OCI-LY7 (cell line): ENCODE measurements at regions not wholly inside any gene's neighbourhood (a gene's known extent, or its start where the extent isn't known, plus 50 kb on each side); places are given as distances from the start of the nearest gene placed in this dataset.

Source experiments
- BruUV-seq: library from RNA; stranded (reverse); fragments of 400-500 nt; replicated peaks from 2 replicates; lab custom pipeline; 2021; lab: Mats Ljungman, UMichigan
- CTCF ChIA-PET: fragments of 300-600 bp; sonication (Branson Sonifier 250); formaldehyde crosslinking; loops from one replicate; lab custom pipeline; 2022; ENCODE audit warnings: antibody characterized with exemption; ENCODE audit not compliant: unreplicated experiment; lab: Charles Lee
- POLR2A ChIA-PET: fragments of 300-600 bp; sonication (Branson Sonifier 250); formaldehyde crosslinking; loops from one replicate; lab custom pipeline; 2022; ENCODE audit warnings: antibody characterized with exemption; lab: Charles Lee
- DNase-seq: peaks from one replicate; pipeline ENCODE4 v3.0.0-alpha.2; 2015; ENCODE audit warnings: low spot score
- H2AFZ ChIP-seq: fragments of 200-600 bp; sonication (generic), shearing (Covaris generic); 2 replicates; pipeline ENCODE4 v1.6.1; 2014; ENCODE audit warnings: mild to moderate bottlenecking, antibody characterized with exemption, low read length, moderate library complexity
- H3K27ac ChIP-seq: fragments of 200-600 bp; sonication (generic); 2 replicates; pipeline ENCODE4 v1.5.1; 2014; ENCODE audit warnings: mixed run types, low read depth, mild to moderate bottlenecking, moderate library complexity, low read length, inconsistent platforms; ENCODE audit not compliant: poor library complexity, severe bottlenecking
- H3K36me3 ChIP-seq: fragments of 200-600 bp; sonication (generic); 2 replicates; pipeline ENCODE4 v1.6.1; 2014; ENCODE audit warnings: mild to moderate bottlenecking, antibody characterized with exemption, low read length, moderate library complexity, mixed read lengths; ENCODE audit not compliant: insufficient read depth
- H3K4me1 ChIP-seq: fragments of 200-600 bp; sonication (generic); 2 replicates; pipeline ENCODE4 v1.5.1; 2014; ENCODE audit warnings: mild to moderate bottlenecking, low read length; ENCODE audit not compliant: insufficient read depth, poor library complexity, severe bottlenecking
- H3K4me2 ChIP-seq: fragments of 200-600 bp; sonication (generic); 2 replicates; pipeline ENCODE4 v1.6.1; 2014; ENCODE audit warnings: mild to moderate bottlenecking, low read length
- H3K4me3 ChIP-seq: fragments of 200-600 bp; sonication (generic); 2 replicates; pipeline ENCODE4 v1.5.1; 2014; ENCODE audit warnings: mild to moderate bottlenecking, low read depth, low read length; ENCODE audit not compliant: poor library complexity, severe bottlenecking
- H3K79me2 ChIP-seq: fragments of 200-600 bp; sonication (generic); 2 replicates; pipeline ENCODE4 v1.6.1; 2016; ENCODE audit warnings: low read depth, mild to moderate bottlenecking, low read length, moderate library complexity, mixed read lengths; ENCODE audit not compliant: insufficient read depth
- H3K9me2 ChIP-seq: fragments of 200-600 bp; sonication (generic); 2 replicates; pipeline ENCODE4 v1.6.1; 2016; ENCODE audit warnings: mild to moderate bottlenecking, low read length, mixed read lengths; ENCODE audit not compliant: insufficient read depth
- H3K9me3 ChIP-seq: fragments of 200-600 bp; sonication (generic); 2 replicates; pipeline ENCODE4 v1.6.1; 2014; ENCODE audit warnings: mild to moderate bottlenecking, mixed run types, low read length, mixed read lengths
- H4K20me1 ChIP-seq: fragments of 200-600 bp; sonication (generic); 2 replicates; pipeline ENCODE4 v1.6.1; 2014; ENCODE audit warnings: mild to moderate bottlenecking, antibody characterized with exemption, low read length, moderate library complexity, mixed read lengths; ENCODE audit not compliant: insufficient read depth
- EZH2phosphoT487 ChIP-seq: fragments of 200-600 bp; sonication (generic); IDR thresholded peaks from 2 replicates; pipeline ENCODE4 v1.6.1; 2018; ENCODE audit warnings: low read depth, borderline replicate concordance, mild to moderate bottlenecking, mixed run types, antibody characterized with exemption, low read length, moderate library complexity, mixed read lengths
- intact Hi-C: fragments of 100-400 bp; cut with micrococcal nuclease; formaldehyde crosslinking; loops from one replicate; pipeline ENCODE4 v1.10.0; 2022; ENCODE audit not compliant: unreplicated experiment
- TF ChIP-seq, protein P1 (sequence below): fragments of 200-600 bp; sonication (generic); conservative IDR thresholded peaks from 2 replicates; pipeline ENCODE4 v1.5.1; 2014; ENCODE audit warnings: mild to moderate bottlenecking, antibody characterized with exemption, low read length, moderate library complexity, mixed read lengths

DNA sequence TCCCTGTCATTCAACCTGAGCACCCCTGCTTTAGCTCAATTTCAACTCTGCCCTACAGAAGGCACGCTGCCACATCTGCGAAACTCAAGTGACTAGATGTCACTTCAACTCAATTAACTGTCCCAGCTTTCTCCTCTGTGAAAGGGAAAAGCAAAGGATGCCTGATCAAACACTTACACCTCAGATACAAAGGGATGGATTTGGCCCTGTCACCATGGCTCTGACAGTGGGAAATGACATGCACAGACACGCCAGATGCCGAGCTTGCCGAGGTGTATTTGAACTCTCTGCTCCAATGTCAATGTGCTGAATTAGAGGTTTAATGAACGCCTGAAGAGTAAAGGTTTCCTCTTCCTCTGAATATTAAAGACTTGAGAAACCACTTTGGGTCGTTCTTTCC is 481.1 kb downstream of the CBLN2 start:
- no TSS peak for BruUV-seq
- POLR2A ChIA-PET, result interaction anchor here (0.6 kb wide), 1 partner anchor 10 kb away, joined by 3 read pairs; no protein-coding TSS in a partner anchor
- intact Hi-C loops, result no loop called here
- Histone ChIP-seq H3K27ac (no peak overlapping the region), H3K4me3 (no peak overlapping the region), H3K9me3 (no peaks in the 10 kb centered on the region), H3K4me1 (peaks cover 19% of the 10 kb centered on the region), H4K20me1 (no peaks in the 10 kb centered on the region), H3K4me2 (no peak overlapping the region), H2AFZ (no peak overlapping the region; the same call in 1 of the 2 replicates), H3K9me2 (no peaks in the 10 kb centered on the region), H3K79me2 (no peaks in the 10 kb centered on the region), H3K36me3 (no peaks in the 10 kb centered on the region)
- DNase-seq, result no peak
- CTCF ChIA-PET, result no interaction called here
- no peak for TF ChIP-seq EZH2phosphoT487
- TF ChIP-seq, protein P1, sequence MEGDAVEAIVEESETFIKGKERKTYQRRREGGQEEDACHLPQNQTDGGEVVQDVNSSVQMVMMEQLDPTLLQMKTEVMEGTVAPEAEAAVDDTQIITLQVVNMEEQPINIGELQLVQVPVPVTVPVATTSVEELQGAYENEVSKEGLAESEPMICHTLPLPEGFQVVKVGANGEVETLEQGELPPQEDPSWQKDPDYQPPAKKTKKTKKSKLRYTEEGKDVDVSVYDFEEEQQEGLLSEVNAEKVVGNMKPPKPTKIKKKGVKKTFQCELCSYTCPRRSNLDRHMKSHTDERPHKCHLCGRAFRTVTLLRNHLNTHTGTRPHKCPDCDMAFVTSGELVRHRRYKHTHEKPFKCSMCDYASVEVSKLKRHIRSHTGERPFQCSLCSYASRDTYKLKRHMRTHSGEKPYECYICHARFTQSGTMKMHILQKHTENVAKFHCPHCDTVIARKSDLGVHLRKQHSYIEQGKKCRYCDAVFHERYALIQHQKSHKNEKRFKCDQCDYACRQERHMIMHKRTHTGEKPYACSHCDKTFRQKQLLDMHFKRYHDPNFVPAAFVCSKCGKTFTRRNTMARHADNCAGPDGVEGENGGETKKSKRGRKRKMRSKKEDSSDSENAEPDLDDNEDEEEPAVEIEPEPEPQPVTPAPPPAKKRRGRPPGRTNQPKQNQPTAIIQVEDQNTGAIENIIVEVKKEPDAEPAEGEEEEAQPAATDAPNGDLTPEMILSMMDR, result no peak

DNA sequence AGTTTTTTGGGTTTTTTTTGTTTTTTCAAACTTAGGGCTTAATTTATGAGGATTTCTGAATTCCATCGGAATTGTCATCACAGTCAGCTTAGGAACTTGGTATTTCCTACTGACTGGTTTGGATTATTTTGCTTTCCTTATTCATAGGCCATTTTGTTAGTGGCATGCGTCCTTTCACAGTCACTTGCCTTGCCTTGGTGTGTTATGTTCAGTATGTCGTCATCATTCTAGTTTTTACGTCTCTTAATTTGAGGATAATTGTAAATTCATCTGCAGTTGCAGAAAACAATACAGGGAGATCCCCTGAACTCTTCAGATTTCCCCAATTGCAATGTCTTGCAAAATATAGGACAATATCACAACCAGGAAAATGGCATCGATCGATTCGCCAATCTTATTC is 485.3 kb downstream of the CBLN2 start:
- Histone ChIP-seq H3K4me1 (peaks cover 19% of the 10 kb centered on the region), H3K9me2 (no peaks in the 10 kb centered on the region), H3K36me3 (no peaks in the 10 kb centered on the region), H3K27ac (no peak overlapping the region), H3K9me3 (no peaks in the 10 kb centered on the region), H3K4me3 (no peak overlapping the region), H3K4me2 (no peak overlapping the region), H2AFZ (no peak overlapping the region), H4K20me1 (no peaks in the 10 kb centered on the region), H3K79me2 (no peaks in the 10 kb centered on the region)
- POLR2A ChIA-PET, result interaction anchor here (0.5 kb wide), 1 partner anchor 46 kb away, joined by 3 read pairs; no protein-coding TSS in a partner anchor
- no peak for DNase-seq
- no TSS peak for BruUV-seq
- CTCF ChIA-PET, result no interaction called here
- intact Hi-C loops, result no loop called here
- no peak for TF ChIP-seq EZH2phosphoT487
- TF ChIP-seq, protein P1, result no peak

DNA sequence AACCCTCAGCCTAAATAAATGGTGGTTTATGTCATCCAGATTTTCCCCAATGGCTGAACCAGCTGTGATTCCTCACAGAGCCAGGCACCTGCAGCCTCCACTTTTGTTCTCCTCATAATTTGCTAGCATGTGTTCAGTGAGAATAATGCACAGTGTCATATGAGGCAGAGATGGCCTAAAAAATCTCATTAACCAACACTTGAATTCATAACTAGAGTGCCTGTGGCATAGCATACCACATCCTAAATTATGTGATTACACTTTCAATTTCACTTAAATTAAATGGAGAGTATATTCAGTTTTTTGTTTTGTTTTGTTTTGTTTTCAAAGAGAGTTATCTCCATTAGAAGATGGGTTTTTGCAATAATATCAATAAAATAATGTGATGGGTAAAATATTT is 488.0 kb downstream of the CBLN2 start:
- no peaks in the 10 kb centered on the region for H3K36me3 ChIP-seq
- no peak for TF ChIP-seq EZH2phosphoT487
- TF ChIP-seq, protein P1, result no peak
- H3K4me3 ChIP-seq, result no peak overlapping the region
- H4K20me1 ChIP-seq, result no peaks in the 10 kb centered on the region
- POLR2A ChIA-PET, result interaction anchor here (0.7 kb wide), 1 partner anchor 8 kb away, joined by 3 read pairs; no protein-coding TSS in a partner anchor
- H3K79me2 ChIP-seq, result no peaks in the 10 kb centered on the region
- no peak overlapping the region for H2AFZ ChIP-seq
- intact Hi-C loops, result no loop called here
- H3K9me2 ChIP-seq, result no peaks in the 10 kb centered on the region
- no TSS peak for BruUV-seq
- no peak overlapping the region for H3K27ac ChIP-seq
- no peak for DNase-seq
- CTCF ChIA-PET, result no interaction called here
- H3K4me1 ChIP-seq, result peaks cover 4% of the 10 kb centered on the region
- no peaks in the 10 kb centered on the region for H3K9me3 ChIP-seq
- no peak overlapping the region for H3K4me2 ChIP-seq
